Neural cell (in vitro differentiated cells): ENCODE measurements at regions not wholly inside any gene's neighbourhood (a gene's known extent, or its start where the extent isn't known, plus 50 kb on each side); places are given as distances from the start of the nearest gene placed in this dataset.

ENCODE experiments used
- H2AFZ ChIP-seq: fragments of 200-600, 300-800 bp; sonication (generic), shearing (Covaris generic); 2 replicates; pipeline ENCODE4 v1.6.0; 2014; ENCODE audit warnings: low read depth, mild to moderate bottlenecking, antibody characterized with exemption, low read length, moderate library complexity
- H3F3A ChIP-seq: fragments of 200-600 bp; shearing (Covaris generic); 2 replicates; pipeline ENCODE4 v1.6.1; 2016; ENCODE audit warnings: mild to moderate bottlenecking, moderate library complexity, mixed read lengths, antibody characterized with exemption, low read length; ENCODE audit not compliant: insufficient read depth, poor library complexity, severe bottlenecking
- H3K27ac ChIP-seq: fragments of 200-600, 300-800 bp; sonication (generic), shearing (Covaris generic); 2 replicates; pipeline ENCODE4 v1.5.1; 2014; ENCODE audit warnings: mild to moderate bottlenecking, low read length, moderate library complexity
- H3K27me3 ChIP-seq: fragments of 300-800, 200-600 bp; sonication (generic), shearing (Covaris generic); 2 replicates; pipeline ENCODE4 v1.6.0; 2014; ENCODE audit warnings: mild to moderate bottlenecking, low read depth, low read length, moderate library complexity; ENCODE audit not compliant: insufficient read depth
- H3K36me3 ChIP-seq: fragments of 300-800, 200-600 bp; sonication (generic), shearing (Covaris generic); 2 replicates; pipeline ENCODE4 v1.5.1; 2014; ENCODE audit warnings: mild to moderate bottlenecking, antibody characterized with exemption, low read length, moderate library complexity; ENCODE audit not compliant: insufficient read depth
- H3K4me2 ChIP-seq: fragments of 300-800, 200-600 bp; sonication (generic), shearing (Covaris generic); 2 replicates; pipeline ENCODE4 v1.6.0; 2014; ENCODE audit warnings: mild to moderate bottlenecking, low read length
- H3K4me3 ChIP-seq: fragments of 300-800, 200-600 bp; sonication (generic), shearing (Covaris generic); 2 replicates; pipeline ENCODE4 v1.5.1; 2014; ENCODE audit warnings: mild to moderate bottlenecking, low read length, moderate library complexity
- H3K79me2 ChIP-seq: fragments of 200-600 bp; shearing (Covaris generic); replicated peaks from 2 replicates; pipeline ENCODE4 v1.6.0; 2014; ENCODE audit warnings: mild to moderate bottlenecking, low read length, moderate library complexity; ENCODE audit not compliant: insufficient read depth
- H3K9ac ChIP-seq: fragments of 300-800, 200-600 bp; sonication (generic), shearing (Covaris generic); 2 replicates; pipeline ENCODE4 v1.6.1; 2016; ENCODE audit warnings: mild to moderate bottlenecking, low read length, mixed read lengths
- H3K9me2 ChIP-seq: fragments of 200-600 bp; shearing (Covaris generic); 2 replicates; pipeline ENCODE4 v1.6.1; 2016; ENCODE audit warnings: mild to moderate bottlenecking, low read length, mixed read lengths; ENCODE audit not compliant: insufficient read depth
- H3K9me3 ChIP-seq: fragments of 200-600, 300-800 bp; sonication (generic), shearing (Covaris generic); 2 replicates; pipeline ENCODE4 v1.6.1; 2016; ENCODE audit warnings: mild to moderate bottlenecking, mixed run types, low read length, moderate library complexity, mixed read lengths
- H4K20me1 ChIP-seq: fragments of 200-600 bp; shearing (Covaris generic); 2 replicates; pipeline ENCODE4 v1.6.1; 2016; ENCODE audit warnings: mild to moderate bottlenecking, mixed run types; ENCODE audit not compliant: insufficient read depth
- CTCF ChIP-seq: fragments of 450-650 bp; IDR thresholded peaks from 2 replicates; pipeline ENCODE4 v1.5.1; 2014; ENCODE audit warnings: antibody characterized with exemption, mild to moderate bottlenecking, moderate library complexity; ENCODE audit not compliant: poor library complexity, severe bottlenecking
- EP300 ChIP-seq: fragments of 450-650 bp; conservative IDR thresholded peaks from 2 replicates; pipeline ENCODE4 v1.6.1; 2014; ENCODE audit warnings: antibody characterized with exemption, mild to moderate bottlenecking, moderate library complexity; ENCODE audit not compliant: poor library complexity, severe bottlenecking
- EZH2 ChIP-seq: fragments of 200-600, 300-800 bp; shearing (Covaris generic), sonication (generic); IDR thresholded peaks from 2 replicates; pipeline ENCODE4 v1.6.1; 2014; ENCODE audit warnings: antibody characterized with exemption, low read length, borderline replicate concordance, mild to moderate bottlenecking; ENCODE audit not compliant: insufficient read depth, poor library complexity, severe bottlenecking
- MXI1 ChIP-seq: fragments of 450-650 bp; conservative IDR thresholded peaks from 2 replicates; pipeline ENCODE4 v1.6.1; 2014; ENCODE audit warnings: antibody characterized with exemption, mild to moderate bottlenecking; ENCODE audit not compliant: poor library complexity, severe bottlenecking
- POLR2AphosphoS5 ChIP-seq: IDR thresholded peaks from 2 replicates; pipeline ENCODE4 v1.6.1; 2012
- RAD21 ChIP-seq: fragments of 450-650 bp; conservative IDR thresholded peaks from 2 replicates; pipeline ENCODE4 v1.6.1; 2014; ENCODE audit warnings: antibody characterized with exemption, mild to moderate bottlenecking, moderate library complexity
- REST ChIP-seq: IDR thresholded peaks from 2 replicates; pipeline ENCODE4 v1.6.1; 2012; ENCODE audit warnings: borderline replicate concordance
- SMC3 ChIP-seq: fragments of 450-650 bp; conservative IDR thresholded peaks from 2 replicates; pipeline ENCODE4 v1.6.1; 2014; ENCODE audit warnings: antibody characterized with exemption, mild to moderate bottlenecking, moderate library complexity; ENCODE audit not compliant: poor library complexity
- TAF1 ChIP-seq: IDR thresholded peaks from 2 replicates; pipeline ENCODE4 v1.6.1; 2012; ENCODE audit warnings: low read depth

- TF ChIP-seq REST = no peak
- no peak for TF ChIP-seq POLR2AphosphoS5
- no peak for TF ChIP-seq EZH2
- no peak for TF ChIP-seq CTCF
- no peak for TF ChIP-seq EP300
- no peak for TF ChIP-seq TAF1
- TF ChIP-seq RAD21 = no peak
- TF ChIP-seq SMC3 = no peak
- TF ChIP-seq MXI1 = no peak
- no peaks in the 10 kb centered on the region for H3K79me2 ChIP-seq
Observed at GRCh38 chr22:48842583-48842945, 985.1 kb downstream of the BRD1 start.

GRCh38 chr22:48841881-48842582 lies 985.6 kb downstream of the BRD1 start:
- H3K4me3 ChIP-seq = no peak overlapping the region
- H3K27ac ChIP-seq = no peak overlapping the region
- no peak overlapping the region for H3K9ac ChIP-seq
- no peaks in the 10 kb centered on the region for H3K27me3 ChIP-seq
- no peak overlapping the region for H3K4me2 ChIP-seq
- no peak for TF ChIP-seq RAD21
- TF ChIP-seq SMC3 = no peak
- no peak for TF ChIP-seq CTCF
- TF ChIP-seq EZH2 = no peak
- no peak for TF ChIP-seq REST
- no peak for TF ChIP-seq POLR2AphosphoS5
- TF ChIP-seq MXI1 = no peak
- TF ChIP-seq EP300 = no peak
- no peak for TF ChIP-seq TAF1
- H3F3A ChIP-seq = no peaks in the 10 kb centered on the region
- no peaks in the 10 kb centered on the region for H4K20me1 ChIP-seq
- H3K36me3 ChIP-seq = no peaks in the 10 kb centered on the region
- H3K9me2 ChIP-seq = no peaks in the 10 kb centered on the region
- no peaks in the 10 kb centered on the region for H3K9me3 ChIP-seq
- no peak overlapping the region for H2AFZ ChIP-seq
- no peaks in the 10 kb centered on the region for H3K79me2 ChIP-seq

More at GRCh38 chr22:48842583-48842945, 985.1 kb downstream of the BRD1 start:
- H3K36me3 ChIP-seq = no peaks in the 10 kb centered on the region
- no peaks in the 10 kb centered on the region for H3K27me3 ChIP-seq
- no peak overlapping the region for H3K4me3 ChIP-seq
- no peak overlapping the region for H3K4me2 ChIP-seq
- H3K27ac ChIP-seq = no peak overlapping the region
- H3K9me3 ChIP-seq = no peaks in the 10 kb centered on the region
- H2AFZ ChIP-seq = no peak overlapping the region
- no peaks in the 10 kb centered on the region for H3F3A ChIP-seq
- no peaks in the 10 kb centered on the region for H4K20me1 ChIP-seq
- no peaks in the 10 kb centered on the region for H3K9me2 ChIP-seq
- no peak overlapping the region for H3K9ac ChIP-seq
